ENCODE measurements at regions not wholly inside any gene's neighbourhood (a gene's known extent, or its start where the extent isn't known, plus 50 kb on each side); places are given as distances from the start of the nearest gene placed in this dataset.

DNA sequence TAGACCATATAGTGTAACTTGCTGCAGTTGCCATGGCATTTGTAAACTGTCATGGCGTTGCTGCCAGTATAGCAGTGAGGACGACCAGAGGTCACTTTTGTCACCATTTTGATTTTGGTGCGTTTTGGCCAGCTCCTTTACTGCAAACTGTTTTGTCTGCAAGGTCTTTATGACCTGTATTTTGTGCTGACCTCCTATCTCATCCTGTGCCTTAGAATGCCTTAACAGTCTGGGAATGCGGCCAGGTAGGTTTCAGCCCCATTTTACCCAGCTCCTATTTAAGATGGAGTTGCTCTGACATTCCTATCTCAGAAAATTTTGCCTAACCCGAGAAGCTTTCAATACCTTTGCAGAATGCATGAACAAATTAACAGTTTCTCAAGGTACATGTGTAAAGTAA, 914.4 kb upstream of the ACO1 start:
- no peaks in the 10 kb centered on the region for H3K4me1 ChIP-seq
- H3K9me3 ChIP-seq, result no peaks in the 10 kb centered on the region
- 69 to 70% methylated on average over 5 of the region's 5 CpGs for WGBS, 2 donors
- no peak for DNase-seq
- intact Hi-C loops (cut with DNase I), result no loop called here
- no peak overlapping the region for H3K4me3 ChIP-seq
- no peak overlapping the region for H3K27ac ChIP-seq
- TF ChIP-seq CTCF (IDR thresholded peaks at IDR 0.05), result no peak
- no peak for TF ChIP-seq POLR2A (IDR thresholded peaks at IDR 0.05)
- no peaks in the 10 kb centered on the region for H3K36me3 ChIP-seq
- no peaks in the 10 kb centered on the region for H3K27me3 ChIP-seq

DNA sequence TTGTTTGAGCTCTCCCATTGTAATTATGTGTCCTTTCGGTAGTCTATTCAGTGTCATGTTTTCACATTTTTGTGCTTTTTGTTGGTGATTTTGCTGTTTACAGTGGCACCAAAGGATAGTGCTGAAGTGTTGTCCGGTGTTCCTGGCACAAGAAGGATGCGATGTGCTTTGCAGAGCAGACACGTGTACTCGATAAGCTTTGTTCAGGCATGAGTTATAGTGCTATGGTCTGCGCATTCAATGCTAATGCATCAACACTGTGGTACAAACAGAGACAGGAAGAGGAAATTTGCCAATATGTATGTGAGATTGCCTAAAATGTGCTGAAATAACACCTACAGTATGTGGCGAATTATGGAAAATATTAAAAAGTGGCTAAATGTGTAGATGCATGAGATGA, 913.4 kb upstream of the ACO1 start:
- H3K36me3 ChIP-seq, result no peaks in the 10 kb centered on the region
- no peak for TF ChIP-seq CTCF (IDR thresholded peaks at IDR 0.05)
- no peak for TF ChIP-seq POLR2A (IDR thresholded peaks at IDR 0.05)
- no peak for DNase-seq
- no peaks in the 10 kb centered on the region for H3K27me3 ChIP-seq
- H3K4me3 ChIP-seq, result no peak overlapping the region
- H3K27ac ChIP-seq, result no peak overlapping the region
- 58% methylated on average over 7 of the region's 7 CpGs for whole genome bisulfite sequencing, 2 donors
- intact Hi-C loops (cut with DNase I), result no loop called here
- H3K4me1 ChIP-seq, result no peaks in the 10 kb centered on the region
- no peaks in the 10 kb centered on the region for H3K9me3 ChIP-seq

DNA sequence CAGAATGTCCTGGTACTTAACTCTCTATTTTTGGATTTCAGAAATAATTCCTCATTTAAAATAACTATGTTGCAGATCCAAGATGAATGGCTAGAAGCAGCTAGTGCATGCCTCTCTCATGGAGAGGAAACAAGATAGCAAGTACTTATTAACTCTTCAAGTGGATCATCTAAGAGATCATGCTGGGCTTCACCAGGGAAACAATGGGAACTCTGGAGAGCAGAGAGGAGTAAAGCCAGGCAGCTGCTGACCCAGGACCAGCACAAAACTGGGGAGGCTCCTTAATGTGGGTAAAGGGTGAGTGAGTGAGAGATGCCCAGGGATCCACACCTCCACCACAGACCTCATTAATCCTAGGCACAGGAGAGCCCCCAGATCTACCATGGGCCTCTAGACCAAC, 897.8 kb upstream of the ACO1 start:
- Histone ChIP-seq H3K4me1 (no peaks in the 10 kb centered on the region), H3K27me3 (no peaks in the 10 kb centered on the region), H3K9me3 (no peaks in the 10 kb centered on the region), H3K36me3 (no peaks in the 10 kb centered on the region), H3K4me3 (no peak overlapping the region), H3K27ac (no peak overlapping the region)
- no peak for TF ChIP-seq POLR2A (IDR thresholded peaks at IDR 0.05)
- TF ChIP-seq CTCF (IDR thresholded peaks at IDR 0.05), result no peak
- intact Hi-C loops (cut with DNase I), result no loop called here
- no peak for DNase-seq

DNA sequence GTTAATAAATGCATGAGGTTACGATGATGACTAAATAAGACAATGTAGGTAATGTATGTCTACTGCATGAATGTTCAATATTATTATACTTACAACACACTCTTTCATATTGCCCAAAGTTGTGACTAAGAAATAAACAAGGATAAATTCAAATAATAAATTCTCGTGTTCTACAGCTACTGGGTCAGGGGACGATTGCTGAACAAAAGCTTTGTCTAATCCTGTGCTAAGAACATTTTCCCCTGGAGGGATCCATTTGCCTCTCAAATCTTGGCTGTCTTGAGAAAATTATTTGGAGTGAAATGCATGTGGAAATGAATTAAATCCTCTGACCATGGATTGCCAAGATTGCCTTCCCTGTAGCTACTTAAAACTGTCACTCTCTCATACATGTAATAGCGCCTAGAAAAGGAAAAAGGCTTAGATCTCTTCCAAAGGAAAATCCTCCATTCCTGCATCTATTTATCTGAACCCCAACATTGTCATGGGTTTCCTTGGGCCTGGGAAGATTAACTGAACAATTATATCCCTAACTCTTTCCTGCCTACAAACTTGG, 893.8 kb upstream of the ACO1 start:
- H3K27ac ChIP-seq, result no peak overlapping the region
- H3K4me1 ChIP-seq, result no peaks in the 10 kb centered on the region
- H3K4me3 ChIP-seq, result no peak overlapping the region
- H3K36me3 ChIP-seq, result no peaks in the 10 kb centered on the region
- H3K27me3 ChIP-seq, result no peaks in the 10 kb centered on the region
- no peak for TF ChIP-seq POLR2A (IDR thresholded peaks at IDR 0.05)
- TF ChIP-seq CTCF (IDR thresholded peaks at IDR 0.05), result no peak
- no peaks in the 10 kb centered on the region for H3K9me3 ChIP-seq
- intact Hi-C loops (cut with DNase I), result no loop called here
- WGBS, 2 donors, result 43% methylated on average over 4 of the region's 4 CpGs
- DNase-seq, result no peak

GRCh38 chr9:31492229-31492628, 892.2 kb upstream of the ACO1 start:
- Histone ChIP-seq H3K4me1 (no peaks in the 10 kb centered on the region), H3K27me3 (no peaks in the 10 kb centered on the region), H3K27ac (no peak overlapping the region), H3K4me3 (no peak overlapping the region), H3K36me3 (no peaks in the 10 kb centered on the region), H3K9me3 (no peaks in the 10 kb centered on the region)
- 6 to 33% methylated on average over 1 of the region's 1 CpG for WGBS, 2 donors
- intact Hi-C loops (cut with DNase I), result no loop called here
- no peak for DNase-seq
- TF ChIP-seq CTCF (IDR thresholded peaks at IDR 0.05), result no peak
- TF ChIP-seq POLR2A (IDR thresholded peaks at IDR 0.05), result no peak
